ENCODE measurements at regions not wholly inside any gene's neighbourhood (a gene's known extent, or its start where the extent isn't known, plus 50 kb on each side); places are given as distances from the start of the nearest gene placed in this dataset.
"Not testable (repeated sequence)": the region's sequence is repeated elsewhere in the genome, so short reads cannot be mapped to it uniquely, and the experiment has no call there.

DNA sequence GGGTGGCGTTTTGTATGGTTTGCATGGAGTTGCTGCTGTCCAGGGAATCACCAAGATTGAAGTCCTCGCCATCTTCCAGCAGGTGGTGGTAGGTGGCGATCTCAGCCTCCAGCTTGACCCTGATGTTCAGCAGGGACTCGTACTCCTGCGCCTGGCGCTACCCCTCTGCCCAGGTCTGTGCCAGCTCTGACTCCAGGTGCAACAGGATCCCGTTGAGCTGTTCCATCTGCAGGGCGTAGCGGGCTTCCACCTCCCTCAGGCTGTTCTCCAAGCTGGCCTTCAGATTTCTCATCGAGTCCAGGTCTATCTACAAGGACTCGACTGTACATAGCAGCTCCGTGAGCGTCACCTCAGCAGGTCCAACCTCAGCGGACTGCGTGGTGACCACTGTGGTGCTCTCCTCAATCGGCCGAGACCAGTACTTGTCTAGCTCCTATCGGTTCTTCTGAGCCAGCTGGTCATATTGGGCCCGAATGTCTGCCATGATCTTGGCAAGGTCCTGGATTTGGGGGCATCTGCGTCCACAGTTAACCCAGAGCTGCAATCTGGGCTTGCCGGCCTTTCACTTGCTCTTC, 1584.8 kb upstream of the ACO1 start:
- DNase-seq, result no peak

DNA sequence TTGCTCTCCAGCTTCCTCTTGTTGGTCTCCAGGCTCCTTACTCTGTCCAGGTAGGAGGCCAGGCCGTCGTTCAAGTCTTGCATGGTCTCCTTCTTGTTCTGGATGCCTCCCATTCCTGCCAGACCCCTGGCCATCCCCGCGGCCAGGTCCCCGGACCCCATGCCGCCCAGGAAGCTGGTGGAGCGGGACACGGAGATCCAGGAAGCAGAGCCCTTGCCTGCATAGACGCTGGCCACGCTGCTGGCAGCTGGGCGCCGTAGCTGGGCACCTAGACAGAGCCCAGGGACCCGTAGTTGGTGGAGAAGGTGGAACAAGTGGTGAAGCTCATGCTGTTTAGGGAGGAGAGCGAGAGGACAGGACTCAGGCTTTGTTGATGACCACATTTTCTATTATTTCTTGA, 1584.0 kb upstream of the ACO1 start:
- DNase-seq, result no peak

DNA sequence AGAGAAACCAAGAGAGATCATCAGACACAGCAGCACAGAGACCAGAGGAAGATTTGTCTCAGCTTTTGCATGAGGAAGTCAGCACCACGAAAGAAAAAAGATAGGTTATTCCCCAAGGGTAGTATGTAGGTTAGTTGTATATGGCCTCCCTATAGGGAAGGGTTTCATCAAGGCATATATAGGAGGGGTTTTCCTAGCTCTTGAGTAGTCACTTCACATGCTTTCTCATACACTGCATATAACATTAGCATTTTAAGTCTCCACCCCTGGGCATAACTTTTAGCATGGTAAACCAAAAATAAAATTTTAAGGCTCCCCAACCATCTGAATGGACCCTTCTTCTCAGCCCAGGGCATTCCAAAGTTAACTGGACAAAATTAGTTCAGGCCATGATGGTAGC, 1571.6 kb upstream of the ACO1 start:
- no peak for DNase-seq

DNA sequence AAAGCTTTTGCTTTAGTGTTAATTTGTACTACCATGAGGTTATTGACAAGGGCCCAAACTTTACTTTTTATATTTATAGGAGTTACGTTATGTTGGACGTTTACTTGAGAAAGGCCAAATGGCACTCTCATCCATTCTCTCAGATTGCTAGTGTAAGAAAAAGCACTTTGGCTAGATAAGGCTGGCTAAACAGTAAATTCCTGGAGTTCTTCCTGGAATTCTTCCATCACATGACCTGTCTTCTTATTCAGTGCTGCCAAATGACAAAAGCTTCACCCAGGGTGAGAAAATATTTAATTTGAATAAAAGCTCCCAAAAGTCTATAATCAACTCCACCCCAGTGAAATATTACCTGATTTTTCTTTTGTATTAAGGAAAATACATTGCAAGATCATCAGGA, 1568.9 kb upstream of the ACO1 start:
- DNase-seq, result no peak

DNA sequence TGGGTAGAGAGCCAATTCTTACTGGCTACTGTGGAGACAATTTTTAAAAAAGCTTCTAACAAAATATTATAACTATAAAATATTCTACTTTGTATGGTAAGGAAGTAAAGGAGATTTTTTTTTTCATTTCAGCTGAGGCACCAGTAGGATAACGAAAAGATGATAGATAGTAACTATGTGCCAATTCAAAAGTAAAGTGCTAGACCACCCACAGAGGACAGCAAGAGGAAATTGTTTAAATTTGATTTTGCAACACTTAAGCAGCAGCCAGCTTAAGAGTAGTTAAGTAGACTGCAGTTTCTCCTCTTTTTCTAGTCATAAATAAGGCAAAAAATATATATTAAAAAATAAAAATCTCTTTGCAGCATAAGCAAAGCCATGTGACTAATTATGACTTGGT, 1539.3 kb upstream of the ACO1 start:
- DNase-seq, result no peak

DNA sequence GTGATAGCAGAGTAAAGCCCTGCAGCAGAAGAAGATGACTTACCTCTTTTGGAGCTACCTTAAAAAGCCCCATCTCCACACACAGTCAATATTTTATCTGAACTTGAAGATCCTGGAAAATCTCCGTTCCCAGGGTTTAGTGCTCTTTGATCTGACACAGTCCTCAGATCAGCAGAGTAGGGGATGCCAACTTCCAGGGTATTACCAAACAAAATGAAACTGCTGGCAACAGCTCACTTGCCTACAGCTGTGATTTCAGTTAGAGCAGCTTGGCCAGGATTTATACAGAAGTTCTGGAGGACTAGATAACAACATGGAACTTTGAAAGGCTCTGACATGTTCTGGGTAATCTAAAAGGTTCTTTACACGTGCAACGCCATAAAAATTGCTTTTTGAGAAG, 1537.8 kb upstream of the ACO1 start:
- no peak for DNase-seq

DNA sequence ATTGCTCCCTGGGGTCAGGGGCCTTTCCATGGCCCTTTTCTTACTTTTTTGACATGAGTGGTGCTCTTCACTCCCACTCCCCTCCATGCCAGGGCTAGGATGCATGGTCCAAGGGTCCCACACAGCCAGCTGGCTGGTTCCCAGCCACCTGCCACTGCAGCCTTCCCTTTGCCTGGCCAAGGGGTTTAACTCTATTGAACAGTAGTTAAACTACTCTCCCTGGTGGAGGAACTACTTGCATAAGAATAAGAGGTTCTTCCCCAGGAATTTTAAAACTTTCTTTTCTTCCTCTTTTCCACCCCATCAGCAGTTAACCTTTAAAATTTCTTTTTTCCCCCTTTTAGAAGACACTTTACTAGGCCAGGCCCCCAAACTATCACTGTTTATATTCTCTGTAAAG, 1532.8 kb upstream of the ACO1 start:
- no peak for DNase-seq

DNA sequence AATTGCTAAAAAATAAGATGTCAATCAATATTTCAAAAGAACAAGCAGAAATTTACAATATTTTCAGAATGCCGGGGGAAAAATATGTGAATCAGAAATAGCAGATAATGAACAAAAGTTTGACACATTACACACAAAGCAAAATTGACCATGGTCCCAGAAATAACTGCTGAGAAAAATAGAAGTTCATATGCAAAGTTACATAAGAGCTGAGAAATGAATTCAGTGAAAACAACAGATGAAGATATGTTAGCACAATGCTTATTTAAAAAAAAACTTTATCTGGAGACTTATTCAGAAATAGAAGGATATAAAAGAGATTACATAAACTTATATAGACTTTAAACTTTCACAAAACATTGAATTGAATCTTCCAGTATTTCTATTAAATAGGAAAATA, 1483.7 kb upstream of the ACO1 start:
- DNase-seq, result no peak

DNA sequence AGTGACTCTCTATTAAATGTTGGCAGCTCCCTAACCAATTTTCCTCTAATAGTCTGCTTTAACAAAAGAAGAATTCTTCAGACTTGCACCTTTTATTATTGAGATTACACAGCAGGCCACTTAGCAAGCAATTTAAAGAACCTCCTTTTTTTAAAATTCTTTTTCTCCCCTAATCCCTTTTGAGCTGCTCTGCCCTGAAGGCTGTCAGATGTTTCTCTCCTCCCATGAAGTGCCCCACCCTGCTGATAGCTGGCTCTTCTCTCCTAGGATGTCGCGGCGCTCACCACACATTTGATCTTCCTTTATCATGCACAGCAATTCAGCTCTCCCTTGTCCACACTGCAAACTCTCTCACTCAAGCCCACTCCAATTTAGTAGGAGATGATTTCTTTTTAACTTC, 1471.1 kb upstream of the ACO1 start:
- no peak for DNase-seq

DNA sequence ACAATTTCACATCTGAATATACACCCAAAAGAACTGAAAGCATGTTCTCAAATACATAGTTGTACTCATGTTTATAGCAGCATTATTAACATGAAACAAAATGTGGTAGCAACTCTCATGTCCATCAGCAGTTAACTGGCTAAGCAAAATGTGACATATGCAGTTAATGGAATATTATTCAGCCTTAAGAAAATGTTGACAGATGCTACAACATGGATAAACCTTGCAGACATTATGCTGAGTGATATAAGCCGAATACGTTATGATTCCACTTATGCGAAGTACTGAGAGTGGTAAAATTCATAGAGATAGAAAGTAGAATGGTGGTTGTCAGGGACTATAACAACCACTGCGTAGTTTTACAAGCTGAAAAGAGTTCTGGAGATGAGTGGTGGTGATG, 1469.0 kb upstream of the ACO1 start:
- DNase-seq, result no peak

DNA sequence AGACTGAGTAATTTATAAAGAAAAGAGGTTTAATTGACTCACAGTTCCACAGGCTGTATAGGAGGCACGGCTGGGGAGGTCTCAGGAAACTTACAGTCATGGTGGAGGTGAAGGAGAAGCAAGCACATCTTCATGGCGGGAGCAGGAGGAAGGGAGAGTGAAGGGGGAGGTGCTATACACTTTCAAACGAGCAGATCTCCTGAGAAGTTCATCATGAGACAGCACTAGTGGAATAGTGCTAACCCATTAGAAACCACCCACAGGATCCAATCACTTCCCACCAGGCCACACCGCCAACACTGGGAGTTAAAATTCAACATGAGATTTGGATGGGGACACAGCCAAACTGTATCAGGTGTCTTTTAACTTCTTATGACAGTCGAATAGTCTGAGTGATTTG, 1459.3 kb upstream of the ACO1 start:
- DNase-seq, result no peak

DNA sequence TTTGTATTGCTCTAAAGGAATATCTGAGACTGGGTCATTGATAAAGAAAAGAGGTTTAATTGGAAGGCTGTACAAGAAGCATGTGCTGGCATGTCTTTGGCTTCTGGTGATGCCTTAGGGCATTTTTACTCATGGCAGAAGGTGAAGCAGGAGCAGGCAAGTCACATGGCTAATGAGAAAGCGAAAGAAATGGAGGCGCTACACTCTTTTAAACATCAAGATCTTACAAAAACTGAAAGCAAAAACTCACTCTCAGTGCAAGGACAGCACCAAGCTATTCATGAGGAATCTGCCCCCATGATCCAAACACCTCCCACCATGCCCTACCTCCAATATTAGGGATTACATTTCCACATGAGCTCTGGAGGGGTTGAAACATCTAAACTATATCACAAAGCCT, 1458.8 kb upstream of the ACO1 start:
- no peak for DNase-seq

DNA sequence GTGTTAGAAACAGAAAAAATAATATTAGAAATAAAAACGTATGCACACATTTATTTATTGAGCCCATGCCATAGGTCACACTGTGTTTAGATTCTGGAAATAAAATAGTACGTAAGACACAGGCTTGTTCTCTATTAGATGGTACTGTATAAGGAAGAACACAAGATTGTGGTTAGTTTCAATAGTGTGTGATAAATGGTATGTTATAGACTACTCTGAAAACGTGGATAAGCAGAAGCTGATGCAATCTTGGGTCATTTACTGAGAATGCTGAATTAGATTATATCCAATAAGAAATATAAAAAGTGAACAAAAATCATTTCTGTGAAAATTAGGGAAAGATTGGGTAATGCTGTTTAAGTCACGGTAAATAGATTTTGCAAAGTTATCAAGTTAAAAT, 1456.4 kb upstream of the ACO1 start:
- DNase-seq, result no peak

DNA sequence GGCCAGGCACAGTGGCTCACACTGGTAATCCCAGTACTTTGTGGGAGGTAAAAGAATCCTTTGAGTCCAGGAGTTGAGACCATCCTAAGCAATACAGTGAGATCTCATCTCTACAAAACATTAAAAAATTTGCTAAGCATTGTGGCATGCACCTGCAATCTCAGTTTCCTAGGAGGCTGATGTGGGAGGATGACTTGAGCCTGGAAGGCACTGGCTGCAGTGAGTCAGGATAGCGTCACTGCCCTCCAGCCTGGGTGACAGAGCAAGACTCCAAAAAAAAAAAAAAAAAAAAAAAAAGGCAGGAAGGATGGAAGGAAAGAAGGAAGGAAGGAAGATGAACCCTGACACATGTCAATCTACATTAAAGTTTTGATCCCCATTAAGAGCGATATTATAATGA, 1452.2 kb upstream of the ACO1 start:
- no peak for DNase-seq

DNA sequence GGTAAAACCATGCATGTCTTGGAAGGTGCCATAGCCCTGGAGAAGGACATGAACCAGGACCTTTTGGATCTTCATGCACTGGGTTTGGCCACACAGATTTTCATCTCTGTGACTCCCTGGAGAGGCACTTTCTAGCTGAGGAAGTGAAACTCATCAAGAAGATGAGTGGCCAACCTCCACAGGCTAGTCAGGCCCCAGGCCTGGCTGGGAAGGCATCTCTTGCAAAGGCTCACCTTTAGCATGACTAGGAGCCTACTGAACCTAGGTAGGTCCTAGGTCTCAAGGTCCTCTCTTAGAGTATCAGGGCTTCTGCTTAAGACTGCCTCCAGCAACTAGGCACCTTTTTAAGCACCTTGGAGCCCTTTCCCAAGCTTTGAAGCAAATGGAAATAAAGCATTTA, 1448.7 kb upstream of the ACO1 start:
- DNase-seq, result no peak

DNA sequence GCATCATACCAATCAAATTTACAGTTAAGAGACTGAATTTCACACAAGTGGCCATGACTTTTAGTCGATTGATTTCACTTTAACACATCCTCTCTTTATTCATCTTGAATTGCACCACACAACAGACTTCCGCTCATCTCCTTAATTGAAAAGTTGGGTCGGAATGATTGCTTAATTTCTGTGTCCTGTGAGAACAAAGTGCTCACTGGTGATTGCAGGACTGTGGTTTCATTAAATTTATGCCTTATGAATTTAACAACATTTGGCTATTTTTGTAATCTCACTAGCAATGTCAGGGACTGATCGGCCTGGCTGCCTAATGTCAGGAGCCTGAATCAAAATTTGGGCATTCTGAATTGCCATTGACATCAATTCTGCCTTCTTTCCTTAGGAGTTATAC, 1447.3 kb upstream of the ACO1 start:
- no peak for DNase-seq

DNA sequence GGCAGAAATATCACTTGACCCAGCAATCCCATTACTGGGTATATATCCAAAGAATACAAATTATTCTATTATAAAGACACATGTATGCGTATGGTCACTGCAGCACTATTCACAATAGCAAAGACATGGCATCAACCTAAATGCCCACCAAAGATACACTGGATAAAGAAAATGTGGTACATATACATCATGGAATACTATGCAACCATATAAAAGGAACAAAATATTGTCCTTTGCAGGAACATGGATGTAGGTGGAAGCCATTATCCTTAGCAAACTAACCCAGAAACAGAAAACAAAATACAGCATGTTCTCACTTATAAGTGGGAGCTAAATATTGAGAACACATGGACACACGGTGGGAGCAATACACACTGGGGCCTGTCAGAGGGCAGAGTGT, 1441.6 kb upstream of the ACO1 start:
- not testable (repeated sequence) for DNase-seq

DNA sequence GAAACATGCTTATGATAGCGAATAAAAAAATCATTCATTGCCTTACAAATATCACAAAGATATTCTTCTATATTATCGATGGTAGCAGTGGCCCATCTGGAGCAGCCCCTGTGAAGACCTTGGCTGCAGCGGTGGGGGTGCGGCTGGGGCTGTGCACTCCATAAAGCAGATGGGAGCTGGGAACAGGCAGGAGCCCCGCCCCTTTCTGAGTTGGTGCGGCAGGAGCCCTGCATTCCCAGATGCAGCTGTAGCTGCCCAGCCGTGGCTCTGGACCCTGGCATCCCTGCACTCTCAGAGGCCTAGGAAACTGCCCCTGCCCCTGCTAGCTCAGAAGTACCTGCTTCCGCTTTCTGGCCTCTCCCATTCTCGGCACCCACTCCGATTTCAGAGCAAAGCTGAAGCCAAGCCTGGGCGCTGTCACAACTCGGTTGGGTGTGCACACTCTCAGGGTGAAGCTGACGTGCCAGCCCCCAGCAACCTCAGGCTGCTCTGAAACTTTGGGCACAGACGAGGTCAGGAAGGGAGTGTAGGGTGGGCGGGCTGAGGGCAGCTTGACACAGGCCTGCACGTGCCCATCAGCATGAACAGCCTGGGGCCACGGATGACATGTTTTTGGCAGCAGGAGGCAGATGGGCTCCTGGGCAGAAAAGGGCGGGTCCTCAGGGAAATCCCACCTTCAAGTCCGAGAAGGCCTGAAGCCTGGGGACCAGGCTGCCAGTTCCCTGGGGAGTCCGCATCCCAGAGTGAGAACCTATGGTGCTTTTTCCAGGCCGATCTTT, 1440.8 kb upstream of the ACO1 start:
- DNase-seq, result no peak

DNA sequence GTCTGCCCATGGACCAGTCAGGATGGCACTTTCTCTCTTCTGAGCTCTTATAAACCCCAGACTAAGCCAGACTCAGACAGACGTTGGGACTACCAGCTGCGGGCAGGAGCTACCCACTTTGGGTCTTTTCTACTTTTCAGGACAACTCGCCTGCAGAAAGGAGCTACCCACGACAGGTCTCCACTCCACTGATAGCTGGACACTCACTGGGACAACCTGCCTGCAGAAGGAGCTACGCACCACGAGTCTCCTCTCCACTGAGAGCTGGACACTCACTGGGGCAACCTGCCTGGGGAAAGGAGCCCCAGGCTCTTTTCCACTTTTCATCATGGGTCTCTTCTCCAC, 1440.2 kb upstream of the ACO1 start:
- no peak for DNase-seq

DNA sequence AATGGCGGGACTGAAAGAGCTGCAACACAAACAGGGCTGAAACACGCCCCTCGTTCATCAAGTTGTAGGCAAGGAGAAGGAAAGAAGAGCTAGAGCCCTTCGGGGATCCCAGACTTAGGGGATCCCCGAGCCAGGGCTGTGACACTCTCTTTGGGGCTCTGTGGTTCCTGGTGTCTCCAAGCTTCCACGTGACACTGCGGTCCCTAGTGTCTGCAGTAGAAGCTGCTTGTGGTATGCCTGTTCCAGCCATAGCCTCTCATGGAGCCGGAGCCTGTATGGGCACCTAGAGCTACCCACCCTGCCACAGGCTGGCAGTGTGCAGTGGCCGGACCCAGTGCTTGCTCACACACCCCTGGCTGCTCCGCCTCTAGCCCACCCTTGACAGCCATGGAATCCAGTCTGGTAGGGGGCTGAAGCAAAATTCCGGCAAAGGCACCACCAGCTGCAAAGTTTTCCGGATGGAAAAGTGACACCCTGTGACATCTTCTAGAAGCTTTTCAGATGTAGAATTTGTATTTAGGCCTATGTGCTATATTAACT, 1439.6 kb upstream of the ACO1 start:
- DNase-seq, result no peak

DNA sequence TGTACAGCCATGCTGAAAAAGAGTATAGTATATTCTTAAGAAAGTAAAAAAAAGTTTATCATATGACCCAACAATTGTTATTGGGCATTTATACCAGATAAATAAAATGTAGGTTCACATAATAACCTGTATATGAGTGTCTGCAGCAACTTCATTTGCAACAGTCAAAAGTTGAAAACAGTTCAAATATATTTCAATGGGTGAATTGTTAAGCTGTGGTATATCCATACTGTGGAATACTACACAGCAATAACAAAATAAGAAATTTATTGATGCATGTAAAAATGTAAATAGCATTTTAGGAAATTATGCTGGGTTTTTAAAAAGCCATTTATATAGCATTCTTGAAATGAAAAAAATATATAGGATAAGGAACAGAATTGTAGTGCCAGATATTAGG, 1420.1 kb upstream of the ACO1 start:
- no peak for DNase-seq

DNA sequence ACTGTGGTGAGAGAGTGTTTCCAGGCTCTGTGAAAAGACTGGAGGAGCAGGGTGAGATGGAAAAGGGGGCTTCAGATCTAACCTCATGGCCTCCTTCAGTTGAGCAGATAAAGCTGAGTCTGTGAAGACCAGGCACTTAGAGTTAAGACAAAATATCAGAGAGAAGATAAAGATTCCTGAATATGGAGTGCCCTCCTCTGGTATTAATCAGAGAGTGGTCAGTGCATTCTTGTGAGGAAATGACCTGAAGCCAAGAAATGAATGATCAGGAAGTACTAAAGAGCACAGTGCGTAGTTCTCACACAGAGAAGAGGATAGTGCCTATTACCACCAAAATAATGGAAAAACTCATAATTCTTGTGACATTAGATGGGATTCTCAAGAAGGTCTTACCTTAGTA, 1417.0 kb upstream of the ACO1 start:
- no peak for DNase-seq

DNA sequence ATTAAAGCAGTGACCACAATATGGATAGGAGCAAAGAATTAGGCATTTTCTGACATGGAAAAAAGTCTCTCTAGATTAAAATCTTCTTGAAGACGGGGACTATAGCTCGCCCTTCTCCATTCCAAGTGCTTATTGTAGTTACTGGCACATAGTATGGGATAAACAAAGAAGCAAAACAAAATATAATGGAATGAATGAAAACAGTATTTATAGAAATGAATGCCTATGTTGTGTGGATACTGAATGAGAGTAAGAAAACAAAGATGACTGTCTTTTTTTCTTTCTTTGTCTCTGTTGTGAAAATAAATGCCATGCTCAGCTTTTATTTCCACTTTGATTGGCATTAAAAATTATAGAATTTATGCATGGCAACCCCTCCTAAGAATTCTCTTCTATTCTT, 1414.3 kb upstream of the ACO1 start:
- no peak for DNase-seq

DNA sequence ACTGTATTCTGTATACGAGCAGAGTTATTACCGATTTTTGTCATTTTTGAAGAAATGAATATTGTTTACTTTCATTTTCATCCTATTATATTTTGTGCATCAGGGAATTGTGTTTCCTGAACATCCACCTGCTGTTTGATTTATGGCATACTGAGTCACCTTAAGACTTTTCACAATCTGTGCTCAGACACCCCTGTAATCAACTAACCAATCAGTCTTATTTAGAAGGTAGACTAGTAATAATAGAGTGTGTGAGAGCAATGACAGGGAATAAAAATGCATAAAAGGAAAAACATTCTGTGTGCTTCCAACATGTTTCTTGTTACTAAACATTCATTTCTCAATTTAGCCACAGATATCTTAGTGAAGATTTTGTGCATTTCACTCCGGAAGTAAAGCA, 1413.6 kb upstream of the ACO1 start:
- no peak for DNase-seq

DNA sequence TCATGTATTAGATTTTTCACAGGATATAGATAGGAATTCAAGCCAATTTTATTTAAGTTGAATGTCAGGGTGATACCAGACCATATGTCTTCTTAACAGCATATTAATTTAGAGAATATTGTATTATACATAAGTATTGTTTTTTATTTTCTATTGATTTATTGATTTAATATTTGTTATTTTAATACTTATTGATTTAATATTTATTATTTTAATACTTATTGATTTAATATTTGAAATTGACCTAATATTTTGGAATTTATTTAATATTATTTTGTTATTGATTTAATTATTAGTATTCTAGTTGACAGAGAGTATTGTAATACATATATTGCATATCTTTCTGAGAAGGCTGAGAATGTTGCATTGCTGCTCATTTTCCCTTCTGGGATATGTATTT, 1411.8 kb upstream of the ACO1 start:
- DNase-seq, result no peak

All from activated CD8-positive, alpha-beta memory T cell treated with anti-CD3 and anti-CD28 coated beads for 24 hours (primary cell).